Esophagus muscularis mucosa (tissue), 4 donors: ENCODE measurements at regions not wholly inside any gene's neighbourhood (a gene's known extent, or its start where the extent isn't known, plus 50 kb on each side); places are given as distances from the start of the nearest gene placed in this dataset.

Source experiments
- DNase-seq: peaks from one replicate; pipeline ENCODE4 v3.0.0-alpha.2; 2017; ENCODE audit errors: extremely low spot score
- H3K27ac ChIP-seq, 4 donors: fragments of 200-600 bp; sonication (generic); replicated peaks in 1 of 4; 1 replicate in 3 of 4; 2 replicates in 1 of 4; pipeline ENCODE4 v1.5.1; 2016 to 2019; ENCODE audit warnings: mild to moderate bottlenecking in 1 of 4
- H3K27me3 ChIP-seq, 4 donors: fragments of 200-600 bp; sonication (generic); one replicate each; pipeline versions ENCODE4 v1.5.1 to v1.6.0; 2016 to 2019
- H3K36me3 ChIP-seq, 4 donors: fragments of 200-600 bp; sonication (generic); one replicate each; pipeline ENCODE4 v1.5.1; 2016 to 2019
- H3K4me1 ChIP-seq, 4 donors: fragments of 200-600 bp; sonication (generic); one replicate each; pipeline ENCODE4 v1.5.1; 2016 to 2019
- H3K4me3 ChIP-seq, 4 donors: fragments of 200-600 bp; sonication (generic); 1 replicate in 2 of 4; 2 replicates in 2 of 4; pipeline ENCODE4 v1.5.1; 2016 to 2019; ENCODE audit warnings: mild to moderate bottlenecking in 4 of 4, moderate library complexity in 1 of 4
- H3K9me3 ChIP-seq, 4 donors: fragments of 200-600 bp; sonication (generic); 1 replicate in 3 of 4; 2 replicates in 1 of 4; pipeline ENCODE4 v1.5.1; 2016 to 2019
- EP300 ChIP-seq: sonication (generic); formaldehyde crosslinking; IDR thresholded peaks from one replicate; pipeline ENCODE4 v1.6.1; 2017; ENCODE audit warnings: antibody characterized with exemption
- POLR2A ChIP-seq: fragments of 450-650 bp; IDR thresholded peaks from one replicate; pipeline ENCODE4 v1.6.1; 2017; ENCODE audit warnings: antibody characterized with exemption, moderate library complexity, mild to moderate bottlenecking, low read depth
- POLR2AphosphoS5 ChIP-seq, 2 donors: sonication (generic); formaldehyde crosslinking; IDR thresholded peaks; one replicate each; pipeline ENCODE4 v1.6.1; 2017; ENCODE audit warnings: antibody characterized with exemption in 2 of 2
- WGBS: methylation state at CpG from one replicate; pipeline ENCODE4 v1.1.5; 2018; 5-methylcytosine and 5-hydroxymethylcytosine counted together
- intact Hi-C: fragments of 100-400 bp; cut with DNase I; formaldehyde crosslinking; loops from one replicate; pipeline ENCODE4 v1.15.1; 2023
- TF ChIP-seq, protein P1 (sequence below), 3 experiments: fragments of 200-600 bp in 2 of 3; fragments of 450-650 bp in 1 of 3; sonication (generic) in 2 of 3; IDR thresholded peaks; one replicate each; pipeline ENCODE4 v1.5.1; 2017 to 2019; ENCODE audit warnings: antibody characterized with exemption in 3 of 3, mild to moderate bottlenecking in 2 of 3, moderate library complexity in 1 of 3

DNA sequence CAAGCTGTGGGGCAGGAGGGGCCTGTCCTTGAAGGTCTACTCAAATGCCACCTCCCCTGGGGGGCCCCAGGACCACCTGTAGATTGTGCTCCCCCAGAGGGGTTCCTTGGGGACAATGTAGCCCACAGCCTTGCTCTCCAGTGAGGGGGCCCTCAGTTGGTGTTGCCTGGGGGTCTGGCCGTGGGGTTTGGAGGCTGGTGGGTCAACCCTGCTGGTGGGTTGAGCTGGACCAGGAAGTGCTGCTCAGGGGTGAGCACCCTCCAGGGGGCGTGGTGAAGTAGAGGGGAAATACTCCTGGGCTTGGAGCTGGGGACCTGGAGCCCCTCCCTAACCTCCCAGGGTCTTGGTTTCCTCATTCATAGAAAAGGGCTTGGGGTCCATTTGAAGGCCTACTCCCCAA, 143.6 kb upstream of the WNT4 start:
- Histone ChIP-seq H3K4me3 (no peak overlapping the region), H3K27ac (no peak overlapping the region), H3K27me3 (peaks cover 0 to 35% (median 0%) of the 10 kb centered on the region in 4 donors), H3K4me1 (no peaks in the 10 kb centered on the region), H3K36me3 (no peaks in the 10 kb centered on the region), H3K9me3 (no peaks in the 10 kb centered on the region)
- 93% methylated on average over 2 of the region's 2 CpGs for WGBS
- no peak for DNase-seq
- intact Hi-C loops = no loop called here
- no peak for TF ChIP-seq EP300
- no peak for TF ChIP-seq POLR2AphosphoS5 (IDR thresholded peaks at IDR 0.05)

DNA sequence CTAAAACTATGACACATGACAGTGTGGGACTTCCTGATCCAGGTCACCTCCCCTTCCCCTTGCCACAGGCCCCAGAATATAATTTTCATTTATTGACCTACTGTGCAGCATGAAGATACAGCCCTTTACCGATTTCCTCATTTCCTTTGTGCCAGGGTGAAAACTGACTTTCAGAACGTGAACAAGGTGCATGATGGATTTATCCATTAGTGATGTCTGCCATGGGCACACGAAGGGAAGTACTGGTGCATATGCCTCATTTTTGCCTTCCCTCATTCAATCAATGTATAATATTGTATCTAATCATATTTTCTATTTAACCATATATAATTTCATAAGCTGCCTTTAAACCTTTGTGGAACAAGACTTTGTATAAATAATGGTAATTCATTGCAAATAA, 144.4 kb upstream of the WNT4 start:
- no peaks in the 10 kb centered on the region for H3K4me1 ChIP-seq
- no peaks in the 10 kb centered on the region for H3K9me3 ChIP-seq
- TF ChIP-seq, protein P1, sequence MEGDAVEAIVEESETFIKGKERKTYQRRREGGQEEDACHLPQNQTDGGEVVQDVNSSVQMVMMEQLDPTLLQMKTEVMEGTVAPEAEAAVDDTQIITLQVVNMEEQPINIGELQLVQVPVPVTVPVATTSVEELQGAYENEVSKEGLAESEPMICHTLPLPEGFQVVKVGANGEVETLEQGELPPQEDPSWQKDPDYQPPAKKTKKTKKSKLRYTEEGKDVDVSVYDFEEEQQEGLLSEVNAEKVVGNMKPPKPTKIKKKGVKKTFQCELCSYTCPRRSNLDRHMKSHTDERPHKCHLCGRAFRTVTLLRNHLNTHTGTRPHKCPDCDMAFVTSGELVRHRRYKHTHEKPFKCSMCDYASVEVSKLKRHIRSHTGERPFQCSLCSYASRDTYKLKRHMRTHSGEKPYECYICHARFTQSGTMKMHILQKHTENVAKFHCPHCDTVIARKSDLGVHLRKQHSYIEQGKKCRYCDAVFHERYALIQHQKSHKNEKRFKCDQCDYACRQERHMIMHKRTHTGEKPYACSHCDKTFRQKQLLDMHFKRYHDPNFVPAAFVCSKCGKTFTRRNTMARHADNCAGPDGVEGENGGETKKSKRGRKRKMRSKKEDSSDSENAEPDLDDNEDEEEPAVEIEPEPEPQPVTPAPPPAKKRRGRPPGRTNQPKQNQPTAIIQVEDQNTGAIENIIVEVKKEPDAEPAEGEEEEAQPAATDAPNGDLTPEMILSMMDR (IDR thresholded peaks at IDR 0.05) = no peak
- TF ChIP-seq POLR2A = no peak
- TF ChIP-seq POLR2AphosphoS5 (IDR thresholded peaks at IDR 0.05) = no peak
- no peak for TF ChIP-seq EP300
- no peak for DNase-seq
- peaks cover 0 to 34% (median 0%) of the 10 kb centered on the region in 4 donors for H3K27me3 ChIP-seq
- no peak overlapping the region for H3K27ac ChIP-seq
- intact Hi-C loops = no loop called here
- no peaks in the 10 kb centered on the region for H3K36me3 ChIP-seq
- no peak overlapping the region for H3K4me3 ChIP-seq
- WGBS = 86% methylated on average over 3 of the region's 3 CpGs

DNA sequence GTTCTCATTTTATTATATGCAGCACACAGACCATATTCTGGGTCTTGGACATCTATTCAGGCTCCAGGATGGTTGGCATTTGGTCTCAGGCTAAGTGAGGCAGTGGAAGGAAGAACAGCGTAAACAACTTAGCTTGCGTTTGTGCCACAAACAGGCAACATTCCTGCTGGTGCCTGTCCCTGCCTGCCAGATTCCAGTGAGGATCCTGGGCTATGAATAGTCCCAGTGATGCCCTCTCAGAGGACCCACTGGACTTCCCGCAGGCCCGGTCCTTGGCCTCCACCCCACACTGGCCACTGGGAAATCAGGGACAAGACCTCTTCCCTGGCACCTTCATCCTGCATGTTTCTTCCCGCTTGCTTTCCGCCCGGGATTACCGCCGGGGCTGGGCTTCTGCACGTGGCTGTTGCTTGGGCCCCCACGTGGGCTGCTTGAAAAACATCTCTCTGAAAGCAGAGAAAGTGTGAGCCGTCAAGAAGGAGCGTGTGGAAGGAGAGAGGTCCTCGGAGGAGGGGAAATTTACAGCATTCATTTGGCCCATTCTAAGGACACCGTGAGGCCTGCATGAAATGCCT, 145.1 kb upstream of the WNT4 start:
- H3K9me3 ChIP-seq = no peaks in the 10 kb centered on the region
- H3K4me3 ChIP-seq = no peak overlapping the region
- H3K4me1 ChIP-seq = no peaks in the 10 kb centered on the region
- H3K27me3 ChIP-seq = peaks cover 0 to 35% (median 0%) of the 10 kb centered on the region in 4 donors
- no peak overlapping the region for H3K27ac ChIP-seq
- intact Hi-C loops = no loop called here
- no peak for DNase-seq
- no peaks in the 10 kb centered on the region for H3K36me3 ChIP-seq
- TF ChIP-seq POLR2AphosphoS5 (IDR thresholded peaks at IDR 0.05) (no peak), POLR2A (no peak), EP300 (no peak)
- TF ChIP-seq, protein P1 (IDR thresholded peaks at IDR 0.05) = no peak
- WGBS = 64% methylated on average over 15 of the region's 15 CpGs

DNA sequence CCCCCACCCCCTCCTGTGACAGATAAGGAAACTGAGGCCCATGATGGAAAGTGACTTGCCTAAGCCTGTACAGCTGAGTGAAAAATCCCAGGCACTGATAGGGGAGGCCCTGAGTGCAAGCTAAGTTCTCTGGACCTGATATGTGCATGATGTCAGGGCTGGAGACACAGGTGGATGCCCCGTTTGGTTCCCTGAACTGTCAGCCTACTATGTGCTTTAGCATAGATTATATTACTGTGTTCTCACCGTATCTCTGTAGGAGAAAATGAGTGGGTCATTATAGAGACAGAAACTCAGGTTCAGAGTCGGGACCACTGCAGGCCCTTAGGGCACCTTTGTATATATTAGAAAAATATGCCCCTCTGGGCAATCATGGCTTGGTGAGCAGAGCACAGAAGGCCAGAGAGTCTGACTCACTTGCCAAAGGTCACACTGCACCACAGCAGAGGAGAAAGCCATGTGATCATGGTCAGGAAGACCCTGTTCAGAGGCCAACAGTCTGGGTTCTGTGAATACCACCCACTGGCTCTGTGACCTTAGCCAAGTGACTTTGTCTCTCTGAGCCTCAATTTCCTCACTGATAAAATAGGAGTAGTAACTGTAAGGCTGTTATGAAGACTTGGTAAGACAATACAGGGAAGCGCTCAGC, 145.8 kb upstream of the WNT4 start:
- H3K4me3 ChIP-seq = no peak overlapping the region
- TF ChIP-seq, protein P1 (IDR thresholded peaks at IDR 0.05) = no peak
- TF ChIP-seq POLR2AphosphoS5 (IDR thresholded peaks at IDR 0.05) (no peak), EP300 (no peak), POLR2A (no peak)
- 95% methylated on average over 4 of the region's 4 CpGs for WGBS
- no peak overlapping the region for H3K27ac ChIP-seq
- H3K9me3 ChIP-seq = no peaks in the 10 kb centered on the region
- no peak for DNase-seq
- peaks cover 0 to 38% (median 0%) of the 10 kb centered on the region in 4 donors for H3K27me3 ChIP-seq
- H3K36me3 ChIP-seq = no peaks in the 10 kb centered on the region
- intact Hi-C loops = no loop called here
- H3K4me1 ChIP-seq = no peaks in the 10 kb centered on the region

DNA sequence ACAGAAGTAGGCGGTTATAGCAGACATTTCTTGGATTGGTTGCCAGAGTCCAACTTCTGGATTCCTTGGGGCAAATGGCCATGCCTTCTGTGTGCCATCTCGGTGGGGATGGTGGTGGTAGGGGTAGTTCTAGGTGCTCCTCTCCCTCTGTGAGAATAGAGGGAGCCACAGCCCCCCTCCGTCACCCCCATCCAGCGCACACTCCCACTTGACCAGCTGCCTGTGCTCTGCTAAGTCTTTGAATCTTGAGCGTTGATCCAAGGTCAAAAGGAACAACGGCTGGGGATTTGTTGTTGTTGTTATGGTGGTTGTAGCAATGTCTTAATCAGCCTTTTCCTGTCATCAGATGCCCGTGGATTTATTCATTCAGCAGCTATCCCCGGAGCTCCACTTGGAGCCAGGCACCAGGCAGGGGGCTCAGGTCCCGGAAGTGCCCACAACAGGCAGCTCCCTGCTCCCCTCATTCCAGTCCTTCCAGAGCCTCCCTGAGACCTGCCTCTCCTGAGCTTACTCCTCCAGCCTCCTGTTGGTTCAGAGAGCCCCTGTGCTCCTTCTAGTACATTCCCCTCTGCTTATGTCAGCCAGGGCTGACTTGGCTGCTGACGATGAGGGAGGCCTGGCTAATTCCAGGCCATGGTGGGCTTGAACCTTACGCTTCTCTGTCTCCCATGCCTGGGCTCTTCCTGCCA, 146.6 kb upstream of the WNT4 start:
- Histone ChIP-seq H3K4me1 (no peaks in the 10 kb centered on the region), H3K27me3 (peaks cover 0 to 38% (median 0%) of the 10 kb centered on the region in 4 donors), H3K9me3 (peaks cover 0 to 3% (median 0%) of the 10 kb centered on the region in 4 donors), H3K27ac (no peak overlapping the region), H3K4me3 (no peak overlapping the region), H3K36me3 (no peaks in the 10 kb centered on the region)
- 78% methylated on average over 11 of the region's 11 CpGs for whole genome bisulfite sequencing
- no peak for DNase-seq
- TF ChIP-seq, protein P1 (IDR thresholded peaks at IDR 0.05) = no peak
- TF ChIP-seq POLR2A (no peak), POLR2AphosphoS5 (IDR thresholded peaks at IDR 0.05) (no peak), EP300 (no peak)
- intact Hi-C loops = no loop called here
